Epithelial cell of proximal tubule (primary cell): ENCODE measurements at regions not wholly inside any gene's neighbourhood (a gene's known extent, or its start where the extent isn't known, plus 50 kb on each side); places are given as distances from the start of the nearest gene placed in this dataset.
A peak's percentile ranks its signal among the peaks of the same experiment; 100 is the strongest.

Experiments
- DNase-seq: peaks from one replicate; pipeline ENCODE4 v3.0.0-alpha.2; 2011; ENCODE audit warnings: low read depth
- H3K4me3 ChIP-seq: 2 replicates; pipeline ENCODE4 v1.5.1; 2011; ENCODE audit warnings: low read depth, mild to moderate bottlenecking, low read length
- CTCF ChIP-seq: conservative IDR thresholded peaks from 2 replicates; pipeline ENCODE4 v1.5.1; 2012; ENCODE audit warnings: low read depth, mild to moderate bottlenecking, low read length

GRCh38 chr3:177898185-177898584 is 638.1 kb upstream of the KCNMB2 start:
- no peak for DNase-seq

GRCh38 chr3:177899275-177900067 is 636.8 kb upstream of the KCNMB2 start:
- DNase-seq, result no peak
- no peak for TF ChIP-seq CTCF
- no peak overlapping the region for H3K4me3 ChIP-seq

More at GRCh38 chr3:177898185-177898584, 638.1 kb upstream of the KCNMB2 start:
- H3K4me3 ChIP-seq, result no peak overlapping the region
- TF ChIP-seq CTCF, result no peak

GRCh38 chr3:177902876-177903275 is 633.4 kb upstream of the KCNMB2 start:
- no peak overlapping the region for H3K4me3 ChIP-seq
- TF ChIP-seq CTCF, result no peak

GRCh38 chr3:177904621-177905020 is 631.6 kb upstream of the KCNMB2 start:
- DNase-seq, result no peak
- no peak for TF ChIP-seq CTCF
- H3K4me3 ChIP-seq, result no peak overlapping the region

More at GRCh38 chr3:177902876-177903275, 633.4 kb upstream of the KCNMB2 start:
- no peak for DNase-seq

- peak; percentile 22 for DNase-seq
- no peak for TF ChIP-seq CTCF
- no peak overlapping the region for H3K4me3 ChIP-seq
Measured at GRCh38 chr3:177905173-177906125, 630.8 kb upstream of the KCNMB2 start.

GRCh38 chr3:177906126-177906511 is 630.1 kb upstream of the KCNMB2 start:
- H3K4me3 ChIP-seq, result no peak overlapping the region

More at GRCh38 chr3:177906126-177906511, 630.1 kb upstream of the KCNMB2 start:
- TF ChIP-seq CTCF, result no peak
- DNase-seq, result peak; percentile 58
